H1 (cell line): ENCODE measurements at regions not wholly inside any gene's neighbourhood (a gene's known extent, or its start where the extent isn't known, plus 50 kb on each side); places are given as distances from the start of the nearest gene placed in this dataset.

Source experiments
- BCL11A ChIP-seq, 2 experiments: IDR thresholded peaks; one replicate each; pipeline ENCODE4 v1.6.1; 2011; ENCODE audit warnings: low read depth in 2 of 2, low read length in 2 of 2, mild to moderate bottlenecking in 2 of 2
- CHD1 ChIP-seq: IDR thresholded peaks from 2 replicates; pipeline ENCODE4 v1.6.1; 2012; ENCODE audit warnings: low read depth, low read length, improper control_type of control experiment
- SP2 ChIP-seq: IDR thresholded peaks from 2 replicates; pipeline ENCODE4 v1.6.1; 2012; ENCODE audit warnings: mild to moderate bottlenecking, low read length, inconsistent platforms

DNA sequence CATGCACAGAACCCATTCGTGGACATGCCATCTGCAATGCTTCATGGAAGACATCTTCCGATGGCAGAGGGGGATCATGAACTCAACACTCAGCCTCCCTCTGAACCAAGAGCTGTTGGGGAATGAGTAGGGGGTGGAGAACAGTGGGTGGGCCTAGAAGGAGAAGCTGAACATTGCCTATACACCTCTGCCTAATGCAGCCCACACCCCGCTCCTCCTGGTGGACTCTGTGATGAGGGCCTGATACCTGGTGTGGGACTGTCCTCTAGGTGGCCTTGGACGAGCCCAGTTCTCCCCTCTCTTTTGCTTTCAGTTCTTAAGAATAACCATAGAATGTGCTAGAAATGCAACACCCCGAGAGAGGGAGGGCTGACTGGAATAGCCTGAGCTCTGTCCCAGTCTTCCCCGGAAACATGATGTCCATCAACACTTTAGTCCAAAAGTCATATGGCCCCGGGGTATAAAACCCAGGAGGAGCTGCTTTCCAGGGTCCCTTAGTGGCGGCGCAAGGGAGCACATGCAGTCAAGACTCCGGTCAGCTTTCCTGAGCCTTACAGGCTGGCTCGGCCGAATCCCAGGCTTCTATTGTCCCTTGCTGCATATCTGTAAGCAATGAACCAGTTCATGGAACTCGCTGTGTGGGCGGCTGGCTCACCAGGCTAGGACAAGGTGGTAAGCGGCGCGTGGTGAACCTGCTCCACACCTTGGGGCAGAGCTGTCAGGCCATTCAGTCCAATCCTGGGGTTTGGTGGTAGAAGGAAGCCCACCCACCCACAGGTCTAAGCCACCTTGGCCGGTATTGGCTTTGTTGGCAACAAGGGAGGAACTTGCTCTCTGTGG is 216.9 kb downstream of the CTTN start (continued):
- no peak for TF ChIP-seq BCL11A (IDR thresholded peaks at IDR 0.05; ENCODE audit: low read depth in 2 of 2, low read length in 2 of 2)
- TF ChIP-seq CHD1 = no peak
- TF ChIP-seq SP2 = no peak
